ENCODE measurements at regions not wholly inside any gene's neighbourhood (a gene's known extent, or its start where the extent isn't known, plus 50 kb on each side); places are given as distances from the start of the nearest gene placed in this dataset.

- Histone ChIP-seq H3K4me2 (ENCODE audit: low read length) (no peak overlapping the region), H3K27me3 (ENCODE audit: control insufficient read depth, insufficient read depth, low read length) (no peaks in the 10 kb centered on the region), H2AFZ (no peak overlapping the region), H3K9ac (no peak overlapping the region), H3K4me3 (ENCODE audit: low read depth, low read length) (no peak overlapping the region), H3K9me3 (ENCODE audit: control insufficient read depth, low read length) (no peaks in the 10 kb centered on the region), H3K4me1 (no peaks in the 10 kb centered on the region), H3K36me3 (ENCODE audit: control insufficient read depth, insufficient read depth, low read length) (no peaks in the 10 kb centered on the region), H3K79me2 (no peaks in the 10 kb centered on the region), H3K27ac (no peak overlapping the region)
- TF ChIP-seq CTCF (IDR thresholded peaks at IDR 0.05), result no peak
Measured at GRCh38 chr9:23426144-23426543, 399.9 kb downstream of the ELAVL2 start.

DNA sequence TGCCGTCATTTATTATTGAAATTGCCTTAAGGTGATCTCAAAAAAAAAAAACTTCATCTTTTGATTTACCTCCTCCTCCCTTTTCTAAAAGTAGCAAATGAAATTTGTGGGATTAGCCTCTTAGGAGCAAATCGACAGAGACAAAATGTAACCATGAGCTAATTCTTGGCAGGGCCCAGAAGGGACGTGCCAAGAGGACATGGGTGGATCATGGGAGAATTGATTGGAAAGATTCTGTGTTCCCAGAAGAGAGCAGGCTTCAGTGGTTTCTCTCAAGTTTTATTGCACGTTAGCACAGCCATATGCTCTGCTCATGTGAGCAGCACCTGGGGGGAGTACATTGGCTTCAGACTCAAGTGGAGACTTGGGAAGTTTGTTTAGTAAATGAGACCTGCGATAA, 394.6 kb downstream of the ELAVL2 start:
- H3K4me3 ChIP-seq (ENCODE audit: low read depth, low read length), result no peak overlapping the region
- H3K9ac ChIP-seq, result no peak overlapping the region

GRCh38 chr9:23434654-23435053, 391.4 kb downstream of the ELAVL2 start:
- H2AFZ ChIP-seq, result no peak overlapping the region
- no peaks in the 10 kb centered on the region for H3K9me3 ChIP-seq (ENCODE audit: control insufficient read depth, low read length)
- no peak for TF ChIP-seq CTCF (IDR thresholded peaks at IDR 0.05)
- no peak overlapping the region for H3K27ac ChIP-seq
- H3K4me1 ChIP-seq, result no peaks in the 10 kb centered on the region
- no peak overlapping the region for H3K4me2 ChIP-seq (ENCODE audit: low read length)
- H3K79me2 ChIP-seq, result no peaks in the 10 kb centered on the region
- H3K4me3 ChIP-seq (ENCODE audit: low read depth, low read length), result no peak overlapping the region
- no peaks in the 10 kb centered on the region for H3K27me3 ChIP-seq (ENCODE audit: control insufficient read depth, insufficient read depth, low read length)
- no peak overlapping the region for H3K9ac ChIP-seq
- H3K36me3 ChIP-seq (ENCODE audit: control insufficient read depth, insufficient read depth, low read length), result no peaks in the 10 kb centered on the region

More for the DNA sequence above, 394.6 kb downstream of the ELAVL2 start:
- H3K79me2 ChIP-seq, result no peaks in the 10 kb centered on the region
- H3K4me1 ChIP-seq, result no peaks in the 10 kb centered on the region
- no peak overlapping the region for H3K27ac ChIP-seq
- no peaks in the 10 kb centered on the region for H3K9me3 ChIP-seq (ENCODE audit: control insufficient read depth, low read length)
- H3K4me2 ChIP-seq (ENCODE audit: low read length), result no peak overlapping the region
- no peak overlapping the region for H2AFZ ChIP-seq
- H3K36me3 ChIP-seq (ENCODE audit: control insufficient read depth, insufficient read depth, low read length), result no peaks in the 10 kb centered on the region
- H3K27me3 ChIP-seq (ENCODE audit: control insufficient read depth, insufficient read depth, low read length), result no peaks in the 10 kb centered on the region
- TF ChIP-seq CTCF (IDR thresholded peaks at IDR 0.05), result no peak

- Histone ChIP-seq H3K4me1 (no peaks in the 10 kb centered on the region), H3K9ac (no peak overlapping the region), H3K4me2 (ENCODE audit: low read length) (no peak overlapping the region), H2AFZ (no peak overlapping the region), H3K79me2 (no peaks in the 10 kb centered on the region), H3K27me3 (ENCODE audit: control insufficient read depth, insufficient read depth, low read length) (no peaks in the 10 kb centered on the region), H3K27ac (no peak overlapping the region), H3K9me3 (ENCODE audit: control insufficient read depth, low read length) (no peaks in the 10 kb centered on the region), H3K4me3 (ENCODE audit: low read depth, low read length) (no peak overlapping the region), H3K36me3 (ENCODE audit: control insufficient read depth, insufficient read depth, low read length) (no peaks in the 10 kb centered on the region)
- no peak for TF ChIP-seq CTCF (IDR thresholded peaks at IDR 0.05)
Measured at GRCh38 chr9:23438299-23438907, 387.6 kb downstream of the ELAVL2 start.

- Histone ChIP-seq H3K27me3 (ENCODE audit: control insufficient read depth, insufficient read depth, low read length) (no peaks in the 10 kb centered on the region), H3K4me2 (ENCODE audit: low read length) (no peak overlapping the region), H3K79me2 (no peaks in the 10 kb centered on the region), H3K9ac (no peak overlapping the region), H3K4me1 (no peaks in the 10 kb centered on the region), H3K9me3 (ENCODE audit: control insufficient read depth, low read length) (no peaks in the 10 kb centered on the region), H3K36me3 (ENCODE audit: control insufficient read depth, insufficient read depth, low read length) (no peaks in the 10 kb centered on the region), H3K27ac (no peak overlapping the region), H2AFZ (no peak overlapping the region), H3K4me3 (ENCODE audit: low read depth, low read length) (no peak overlapping the region)
- TF ChIP-seq CTCF (IDR thresholded peaks at IDR 0.05), result no peak
Measured at GRCh38 chr9:23441275-23441674, 384.8 kb downstream of the ELAVL2 start.

All from parathyroid adenoma (tissue), 2 donors.